Kidney (tissue), 13 donors: ENCODE measurements at regions not wholly inside any gene's neighbourhood (a gene's known extent, or its start where the extent isn't known, plus 50 kb on each side); places are given as distances from the start of the nearest gene placed in this dataset.

Experiments used
- DNase-seq, 5 donors: peaks; one replicate each; pipeline ENCODE4 v3.0.0-alpha.2; 2013 to 2020
- FAIRE-seq: peaks from 2 replicates; lab custom pipeline; 2012; peaks lifted over from hg19 to GRCh38; lab: Jason Lieb, UNC
- H3K27ac ChIP-seq, 2 donors: one replicate each; pipeline ENCODE4 v1.7.0; 2013; ENCODE audit warnings: low read depth in 2 of 2, low read length in 2 of 2, inconsistent platforms in 1 of 2
- H3K27me3 ChIP-seq: one replicate; pipeline ENCODE4 v1.7.1; 2013; ENCODE audit warnings: low read length, inconsistent platforms; ENCODE audit not compliant: control insufficient read depth, insufficient read depth
- H3K36me3 ChIP-seq, 3 donors: one replicate each; pipeline versions ENCODE4 v1.7.0 to v1.7.1; 2013; ENCODE audit warnings: low read length in 3 of 3, control low read depth in 1 of 3, inconsistent platforms in 1 of 3; ENCODE audit not compliant: insufficient read depth in 3 of 3, control insufficient read depth in 2 of 3
- H3K4me1 ChIP-seq, 3 donors: one replicate each; pipeline versions ENCODE4 v1.7.0 to v1.7.1; 2013; ENCODE audit warnings: low read length in 3 of 3, inconsistent platforms in 1 of 3, low read depth in 1 of 3; ENCODE audit not compliant: control insufficient read depth in 2 of 3, insufficient read depth in 2 of 3
- H3K4me3 ChIP-seq, 3 donors: one replicate each; pipeline versions ENCODE4 v1.7.0 to v1.8.1; 2013; ENCODE audit warnings: low read length in 3 of 3, control low read depth in 1 of 3, inconsistent platforms in 1 of 3
- H3K9ac ChIP-seq, 3 donors: one replicate each; pipeline versions ENCODE4 v1.7.0 to v1.7.1; 2013; ENCODE audit warnings: low read length in 3 of 3, control low read depth in 1 of 3, inconsistent platforms in 1 of 3
- H3K9me3 ChIP-seq, 3 donors: one replicate each; pipeline versions ENCODE4 v1.7.0 to v1.7.1; 2013; ENCODE audit warnings: low read length in 3 of 3, control low read depth in 1 of 3, inconsistent platforms in 1 of 3; ENCODE audit not compliant: control insufficient read depth in 2 of 3, insufficient read depth in 1 of 3
- intact Hi-C: fragments of 100-400 bp; cut with DNase I; formaldehyde crosslinking; loops from one replicate; pipeline ENCODE4 v1.11.1; 2022
- TF ChIP-seq, protein P1 (sequence below): IDR thresholded peaks from 3 replicates; pipeline ENCODE4 v1.5.1; 2012; ENCODE audit warnings: mild to moderate bottlenecking, moderate library complexity, borderline replicate concordance; ENCODE audit not compliant: insufficient read depth; ENCODE audit errors: extremely low read depth
- donor health status: control.
- donor health status: control.
- donor health status: control.
- donor health status: control.
- donor health status: control.
- donor health status: DM: yes; HTN: yes; CAD: no.
- donor health status: Normal renal cell carcinoma (clear cell type).

DNA sequence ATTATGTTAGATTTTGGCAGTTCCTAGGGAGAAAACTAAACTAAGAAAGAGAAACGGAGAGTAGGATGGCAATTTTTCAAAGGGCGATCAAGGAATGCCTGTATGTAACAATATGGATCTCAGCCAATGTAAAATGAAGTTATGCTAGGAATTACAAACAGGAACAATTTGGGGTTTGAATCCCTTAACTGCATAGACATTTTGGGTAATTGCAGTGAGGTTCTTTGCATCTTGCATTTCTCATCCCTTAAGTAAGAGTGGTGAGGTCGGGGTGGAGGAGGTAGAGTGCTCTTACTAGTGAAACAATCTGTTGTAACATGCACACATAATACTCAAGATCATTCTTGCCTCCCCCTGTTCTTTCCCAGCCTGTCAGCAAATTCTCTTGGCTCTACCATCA is 137.6 kb downstream of the NPR3 start:
- no peaks in the 10 kb centered on the region for H3K27me3 ChIP-seq

DNA sequence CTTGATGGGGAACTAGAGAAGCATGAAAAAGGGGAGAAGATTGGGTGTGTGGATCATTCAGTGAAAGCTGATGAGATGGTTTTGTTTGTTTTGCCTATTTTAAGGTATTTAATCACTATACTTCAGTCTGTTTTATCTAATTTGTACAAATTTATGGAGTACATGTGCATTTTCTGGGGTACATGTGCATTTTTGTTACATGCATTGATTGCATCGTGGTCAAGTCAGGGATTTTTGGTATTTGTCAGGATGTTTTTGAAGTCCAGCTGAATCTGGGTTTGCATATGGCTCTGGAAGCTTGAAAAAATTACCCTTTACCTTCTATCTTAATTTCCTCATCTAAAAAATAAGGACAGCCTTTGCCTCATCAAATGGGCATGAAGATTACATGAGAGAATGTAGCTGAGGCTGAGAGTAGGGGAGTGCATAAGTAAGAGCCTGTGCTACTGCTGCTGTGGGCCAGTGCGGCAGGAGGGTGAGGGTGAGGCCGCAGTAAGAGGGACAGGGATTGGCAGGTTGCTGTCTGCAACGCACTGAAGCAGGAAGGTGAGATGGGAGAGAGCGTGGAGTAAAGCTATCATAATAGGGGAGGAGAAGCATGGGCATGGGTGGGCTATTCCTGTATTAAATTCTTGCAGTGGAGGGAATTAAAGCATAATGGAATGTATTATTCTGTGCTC is 139.8 kb downstream of the NPR3 start:
- no peak for DNase-seq
- intact Hi-C loops: no loop called here
- H3K4me3 ChIP-seq: no peak overlapping the region
- no peak overlapping the region for H3K27ac ChIP-seq
- H3K4me1 ChIP-seq: peaks cover 0 to 7% (median 5%) of the 10 kb centered on the region in 3 donors
- TF ChIP-seq, protein P1, sequence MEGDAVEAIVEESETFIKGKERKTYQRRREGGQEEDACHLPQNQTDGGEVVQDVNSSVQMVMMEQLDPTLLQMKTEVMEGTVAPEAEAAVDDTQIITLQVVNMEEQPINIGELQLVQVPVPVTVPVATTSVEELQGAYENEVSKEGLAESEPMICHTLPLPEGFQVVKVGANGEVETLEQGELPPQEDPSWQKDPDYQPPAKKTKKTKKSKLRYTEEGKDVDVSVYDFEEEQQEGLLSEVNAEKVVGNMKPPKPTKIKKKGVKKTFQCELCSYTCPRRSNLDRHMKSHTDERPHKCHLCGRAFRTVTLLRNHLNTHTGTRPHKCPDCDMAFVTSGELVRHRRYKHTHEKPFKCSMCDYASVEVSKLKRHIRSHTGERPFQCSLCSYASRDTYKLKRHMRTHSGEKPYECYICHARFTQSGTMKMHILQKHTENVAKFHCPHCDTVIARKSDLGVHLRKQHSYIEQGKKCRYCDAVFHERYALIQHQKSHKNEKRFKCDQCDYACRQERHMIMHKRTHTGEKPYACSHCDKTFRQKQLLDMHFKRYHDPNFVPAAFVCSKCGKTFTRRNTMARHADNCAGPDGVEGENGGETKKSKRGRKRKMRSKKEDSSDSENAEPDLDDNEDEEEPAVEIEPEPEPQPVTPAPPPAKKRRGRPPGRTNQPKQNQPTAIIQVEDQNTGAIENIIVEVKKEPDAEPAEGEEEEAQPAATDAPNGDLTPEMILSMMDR: no peak
- no peaks in the 10 kb centered on the region for H3K9me3 ChIP-seq
- H3K36me3 ChIP-seq: no peaks in the 10 kb centered on the region
- no peaks in the 10 kb centered on the region for H3K27me3 ChIP-seq
- no peak for FAIRE-seq
- no peak overlapping the region for H3K9ac ChIP-seq

More for the DNA sequence above, 137.6 kb downstream of the NPR3 start:
- Histone ChIP-seq H3K4me1 (peaks cover 0 to 7% (median 5%) of the 10 kb centered on the region in 3 donors), H3K9ac (no peak overlapping the region), H3K9me3 (no peaks in the 10 kb centered on the region), H3K27ac (no peak overlapping the region), H3K36me3 (no peaks in the 10 kb centered on the region), H3K4me3 (no peak overlapping the region)
- intact Hi-C loops: no loop called here
- FAIRE-seq (no peak), DNase-seq (no peak)
- TF ChIP-seq, protein P1: no peak

DNA sequence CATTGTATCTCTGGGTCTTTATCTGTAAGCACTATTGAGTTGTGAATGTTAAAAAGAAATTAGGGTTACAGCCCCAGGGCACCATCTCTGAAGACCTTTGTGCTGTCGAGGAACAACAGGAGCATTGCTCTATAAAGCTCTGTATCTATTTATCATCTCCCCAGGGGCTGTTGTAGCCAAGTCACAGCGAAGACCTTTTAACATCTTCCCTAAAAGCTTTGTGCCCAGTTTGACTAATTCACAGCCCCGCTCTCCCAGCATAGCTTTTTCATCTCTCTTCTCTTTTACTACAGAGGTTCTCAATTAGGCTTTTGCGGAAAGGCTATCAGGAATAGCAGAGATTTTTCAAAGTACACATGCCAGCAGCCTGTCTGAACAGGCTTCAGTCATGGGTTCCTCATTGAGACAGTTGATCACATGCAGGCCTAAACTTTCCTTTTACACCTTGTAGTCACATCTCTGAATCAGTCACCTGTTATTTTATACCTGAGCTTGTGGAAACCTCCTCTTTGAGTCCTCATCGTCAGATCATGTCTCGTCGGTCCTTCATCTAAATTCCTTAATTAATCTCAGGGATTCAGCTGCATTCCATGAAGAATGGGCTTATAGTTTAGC is 140.5 kb downstream of the NPR3 start:
- no peaks in the 10 kb centered on the region for H3K36me3 ChIP-seq
- peaks cover 0 to 7% (median 5%) of the 10 kb centered on the region in 3 donors for H3K4me1 ChIP-seq
- intact Hi-C loops: no loop called here
- no peak for FAIRE-seq
- no peak overlapping the region for H3K4me3 ChIP-seq
- peak overlapping the region in 1 of 2 donors; percentile 63 for H3K27ac ChIP-seq
- H3K9ac ChIP-seq: no peak overlapping the region
- H3K27me3 ChIP-seq: no peaks in the 10 kb centered on the region
- no peaks in the 10 kb centered on the region for H3K9me3 ChIP-seq
- no peak for DNase-seq
- TF ChIP-seq, protein P1: no peak
